B cell (primary cell): ENCODE measurements at regions not wholly inside any gene's neighbourhood (a gene's known extent, or its start where the extent isn't known, plus 50 kb on each side); places are given as distances from the start of the nearest gene placed in this dataset.

Experiments used
- ATAC-seq: fragments of 200-7000 bp; cut with Tn5 transposase; one replicate; pipeline ENCODE4 v1.10.0; 2021; ENCODE audit warnings: low read depth, mild to moderate bottlenecking, moderate number of reproducible peaks, moderate library complexity
- CTCF ChIA-PET: fragments of 350-600 bp; sonication (Branson Sonifier 250); formaldehyde crosslinking; loops from one replicate; lab custom pipeline; 2021; ENCODE audit warnings: antibody characterized with exemption, inconsistent platforms; lab: Charles Lee
- POLR2A ChIA-PET: fragments of 350-600 bp; sonication (Branson Sonifier 250); formaldehyde crosslinking; loops from one replicate; lab custom pipeline; 2021; ENCODE audit warnings: antibody characterized with exemption; lab: Charles Lee
- DNase-seq: peaks from one replicate; pipeline ENCODE4 v3.0.0; 2013
- H2AFZ ChIP-seq: 2 replicates; pipeline ENCODE4 v1.6.1; 2012; ENCODE audit warnings: mild to moderate bottlenecking, low read depth, low read length; ENCODE audit not compliant: insufficient read depth, poor library complexity, severe bottlenecking
- H3K27ac ChIP-seq, 2 donors: 1 replicate in 1 of 2; 2 replicates in 1 of 2; pipeline ENCODE4 v1.5.1; 2012 to 2013; ENCODE audit warnings: low read length in 2 of 2, mild to moderate bottlenecking in 2 of 2, moderate library complexity in 1 of 2
- H3K27me3 ChIP-seq, 4 experiments: fragments of 200-600 bp in 1 of 4; sonication (generic) in 1 of 4; replicated peaks in 1 of 4; 1 replicate in 2 of 4; 2 replicates in 2 of 4; pipeline versions ENCODE4 v1.6.1 to v1.7.0; 2013 to 2016; ENCODE audit warnings: low read length in 3 of 4, mild to moderate bottlenecking in 2 of 4, mixed read lengths in 1 of 4, moderate library complexity in 1 of 4; ENCODE audit not compliant: insufficient read depth in 4 of 4, control insufficient read depth in 3 of 4; ENCODE audit errors: control extremely low read depth in 1 of 4
- H3K36me3 ChIP-seq, 2 experiments: replicated peaks in 1 of 2; 1 replicate in 1 of 2; 2 replicates in 1 of 2; pipeline versions ENCODE4 v1.6.1 to v1.7.1; 2013; ENCODE audit warnings: low read length in 1 of 2; ENCODE audit not compliant: insufficient read depth in 2 of 2, control insufficient read depth in 1 of 2; ENCODE audit errors: control extremely low read depth in 1 of 2, extremely low read depth in 1 of 2
- H3K4me1 ChIP-seq, 2 donors: fragments of 200-600 bp in 1 of 2; sonication (generic) in 1 of 2; 1 replicate in 1 of 2; 2 replicates in 1 of 2; pipeline versions ENCODE4 v1.5.1 to v1.6.1; 2013 to 2017; ENCODE audit warnings: low read length in 2 of 2; ENCODE audit not compliant: control insufficient read depth in 2 of 2, insufficient read depth in 2 of 2
- H3K4me2 ChIP-seq: replicated peaks from 2 replicates; pipeline ENCODE3; 2012; ENCODE audit warnings: mild to moderate bottlenecking, low read depth, low read length; ENCODE audit not compliant: poor library complexity, severe bottlenecking
- H3K4me3 ChIP-seq, 5 experiments: fragments of 200-600 bp in 1 of 5; sonication (generic) in 1 of 5; 1 replicate in 3 of 5; 2 replicates in 2 of 5; pipeline versions ENCODE4 v1.5.1 to v1.7.0; 2011 to 2016; ENCODE audit warnings: low read length in 4 of 5, mild to moderate bottlenecking in 4 of 5, low read depth in 2 of 5, control low read depth in 1 of 5, moderate library complexity in 1 of 5; ENCODE audit not compliant: insufficient read depth in 1 of 5; ENCODE audit errors: control extremely low read depth in 1 of 5, extremely low read depth in 1 of 5
- H3K79me2 ChIP-seq: fragments of 200-600 bp; sonication (generic); one replicate; pipeline ENCODE4 v1.6.0; 2016; ENCODE audit warnings: low read length; ENCODE audit not compliant: control insufficient read depth, insufficient read depth
- H3K9ac ChIP-seq: fragments of 200-600 bp; sonication (generic); 2 replicates; pipeline ENCODE4 v1.6.1; 2017; ENCODE audit warnings: mild to moderate bottlenecking, low read length, moderate library complexity
- H3K9me3 ChIP-seq, 3 donors: one replicate each; pipeline versions ENCODE4 v1.6.1 to v1.7.1; 2013; ENCODE audit warnings: low read length in 2 of 3; ENCODE audit not compliant: control insufficient read depth in 2 of 3, insufficient read depth in 1 of 3; ENCODE audit errors: control extremely low read depth in 1 of 3
- H4K20me1 ChIP-seq: 2 replicates; pipeline ENCODE4 v1.6.0; 2012; ENCODE audit warnings: mild to moderate bottlenecking, low read length; ENCODE audit not compliant: insufficient read depth, control insufficient read depth, poor library complexity, severe bottlenecking
- H3K27ac Mint-ChIP-seq: one replicate; pipeline ENCODE4 v1.8.0; 2021; ENCODE audit warnings: mixed read lengths
- H3K27me3 Mint-ChIP-seq: one replicate; pipeline ENCODE4 v1.8.0; 2021; ENCODE audit warnings: mixed read lengths
- H3K4me1 Mint-ChIP-seq: one replicate; pipeline ENCODE4 v1.8.0; 2021; ENCODE audit warnings: mixed read lengths
- H3K4me3 Mint-ChIP-seq: one replicate; pipeline ENCODE4 v1.8.0; 2021; ENCODE audit warnings: mixed read lengths
- H3K9me3 Mint-ChIP-seq: one replicate; pipeline ENCODE4 v1.8.0; 2022; ENCODE audit warnings: mixed read lengths; ENCODE audit not compliant: insufficient read depth
- EZH2 ChIP-seq: IDR thresholded peaks from 2 replicates; pipeline ENCODE4 v1.6.1; 2012; ENCODE audit warnings: borderline replicate concordance, low read depth, mild to moderate bottlenecking, moderate library complexity, low read length; ENCODE audit not compliant: insufficient read depth, poor library complexity, severe bottlenecking
- WGBS: methylation state at CpG from one replicate; pipeline ENCODE4 v1.1.5; 2013; ENCODE audit warnings: missing lambda C conversion rate; ENCODE audit not compliant: insufficient coverage; 5-methylcytosine and 5-hydroxymethylcytosine counted together
- intact Hi-C: fragments of 100-400 bp; cut with micrococcal nuclease; formaldehyde crosslinking; loops from one replicate; pipeline ENCODE4 v1.10.0; 2022
- TF ChIP-seq, protein P1 (sequence below): fragments of 200-600 bp; IDR thresholded peaks from one replicate; pipeline ENCODE4 v1.8.0; 2022; ENCODE audit warnings: antibody characterized with exemption, mild to moderate bottlenecking

DNA sequence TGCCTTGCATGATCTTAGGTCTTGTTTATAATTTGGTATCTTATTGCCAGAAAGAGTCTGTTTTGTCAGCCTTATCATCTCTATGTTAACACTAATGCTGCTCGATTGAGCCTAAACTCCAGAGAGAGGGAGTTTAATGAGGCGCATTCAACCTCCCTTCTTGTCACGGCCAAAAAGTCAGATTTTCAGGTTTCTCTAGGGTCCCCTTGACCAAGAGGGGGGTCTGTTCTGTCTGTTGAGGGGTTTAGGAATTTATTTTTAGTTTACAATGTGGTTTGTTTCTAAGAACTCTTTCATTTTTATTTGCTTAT lies 285.7 kb upstream of the VWC2 start:
- H3K79me2 ChIP-seq: no peaks in the 10 kb centered on the region
- CTCF ChIA-PET: no interaction called here
- Mint-ChIP-seq H3K4me3 (no peak overlapping the region), H3K4me1 (no peaks in the 10 kb centered on the region), H3K27ac (no peak overlapping the region), H3K27me3 (no peaks in the 10 kb centered on the region), H3K9me3 (no peaks in the 10 kb centered on the region)
- no peak overlapping the region for H3K4me2 ChIP-seq
- POLR2A ChIA-PET: no interaction called here
- no peaks in the 10 kb centered on the region for H3K9me3 ChIP-seq
- intact Hi-C loops: no loop called here
- DNase-seq (no peak), ATAC-seq (no peak)
- WGBS: no CpG with 5 or more reads among the region's 3 CpGs
- no peaks in the 10 kb centered on the region for H3K36me3 ChIP-seq
- H3K9ac ChIP-seq: no peak overlapping the region
- no peak overlapping the region for H3K27ac ChIP-seq
- H2AFZ ChIP-seq: no peak overlapping the region
- no peaks in the 10 kb centered on the region for H3K27me3 ChIP-seq
- H3K4me1 ChIP-seq: no peaks in the 10 kb centered on the region
- no peak for TF ChIP-seq EZH2
- TF ChIP-seq, protein P1, sequence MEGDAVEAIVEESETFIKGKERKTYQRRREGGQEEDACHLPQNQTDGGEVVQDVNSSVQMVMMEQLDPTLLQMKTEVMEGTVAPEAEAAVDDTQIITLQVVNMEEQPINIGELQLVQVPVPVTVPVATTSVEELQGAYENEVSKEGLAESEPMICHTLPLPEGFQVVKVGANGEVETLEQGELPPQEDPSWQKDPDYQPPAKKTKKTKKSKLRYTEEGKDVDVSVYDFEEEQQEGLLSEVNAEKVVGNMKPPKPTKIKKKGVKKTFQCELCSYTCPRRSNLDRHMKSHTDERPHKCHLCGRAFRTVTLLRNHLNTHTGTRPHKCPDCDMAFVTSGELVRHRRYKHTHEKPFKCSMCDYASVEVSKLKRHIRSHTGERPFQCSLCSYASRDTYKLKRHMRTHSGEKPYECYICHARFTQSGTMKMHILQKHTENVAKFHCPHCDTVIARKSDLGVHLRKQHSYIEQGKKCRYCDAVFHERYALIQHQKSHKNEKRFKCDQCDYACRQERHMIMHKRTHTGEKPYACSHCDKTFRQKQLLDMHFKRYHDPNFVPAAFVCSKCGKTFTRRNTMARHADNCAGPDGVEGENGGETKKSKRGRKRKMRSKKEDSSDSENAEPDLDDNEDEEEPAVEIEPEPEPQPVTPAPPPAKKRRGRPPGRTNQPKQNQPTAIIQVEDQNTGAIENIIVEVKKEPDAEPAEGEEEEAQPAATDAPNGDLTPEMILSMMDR: no peak
- no peaks in the 10 kb centered on the region for H4K20me1 ChIP-seq
- no peak overlapping the region for H3K4me3 ChIP-seq

DNA sequence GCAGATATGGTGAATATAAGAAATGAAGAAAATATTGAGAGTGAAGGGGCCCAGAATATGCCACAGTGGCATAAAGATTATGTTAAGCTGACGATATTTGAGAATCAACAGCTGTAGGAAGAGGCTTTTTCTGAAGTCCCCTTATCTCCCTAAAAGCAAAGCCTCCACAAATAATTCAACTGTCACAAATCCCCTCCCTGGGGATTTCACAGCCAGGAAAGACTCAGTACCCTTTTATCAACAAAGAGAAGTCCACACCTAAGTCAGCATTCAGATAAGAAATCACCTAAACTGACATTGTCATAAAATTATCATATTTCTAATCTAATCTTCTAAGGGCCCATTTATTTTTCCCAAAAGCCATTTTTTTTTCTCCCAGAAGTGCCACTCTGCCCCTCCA lies 284.9 kb upstream of the VWC2 start:
- Histone ChIP-seq H3K4me2 (no peak overlapping the region), H3K4me3 (no peak overlapping the region), H3K27ac (no peak overlapping the region), H3K27me3 (no peaks in the 10 kb centered on the region), H2AFZ (no peak overlapping the region), H3K4me1 (no peaks in the 10 kb centered on the region), H3K79me2 (no peaks in the 10 kb centered on the region), H3K36me3 (no peaks in the 10 kb centered on the region), H3K9me3 (no peaks in the 10 kb centered on the region), H3K9ac (no peak overlapping the region), H4K20me1 (no peaks in the 10 kb centered on the region)
- no peaks in the 10 kb centered on the region for H3K9me3 Mint-ChIP-seq
- ATAC-seq (no peak), DNase-seq (no peak)
- H3K4me3 Mint-ChIP-seq: no peak overlapping the region
- intact Hi-C loops: no loop called here
- H3K27ac Mint-ChIP-seq: no peak overlapping the region
- no peaks in the 10 kb centered on the region for H3K4me1 Mint-ChIP-seq
- TF ChIP-seq EZH2: no peak
- TF ChIP-seq, protein P1: no peak
- WGBS: no CpG with 5 or more reads among the region's 1 CpG
- CTCF ChIA-PET: no interaction called here
- POLR2A ChIA-PET: no interaction called here
- H3K27me3 Mint-ChIP-seq: no peaks in the 10 kb centered on the region
